ENCODE measurements at regions not wholly inside any gene's neighbourhood (a gene's known extent, or its start where the extent isn't known, plus 50 kb on each side); places are given as distances from the start of the nearest gene placed in this dataset.

- ATAC-seq (ENCODE audit: low FRiP score): no peak
- DNase-seq (ENCODE audit: low spot score): no peak
- TF ChIP-seq CTCF (IDR thresholded peaks at IDR 0.05): no peak
These were observed 680.6 kb upstream of the CPEB2 start for GRCh38 chr4:14321723-14322122.

- ATAC-seq (ENCODE audit: low FRiP score) (no peak), DNase-seq (ENCODE audit: low spot score) (no peak)
- no peak for TF ChIP-seq CTCF (IDR thresholded peaks at IDR 0.05)
These were observed 679.1 kb upstream of the CPEB2 start for GRCh38 chr4:14323191-14323590.

GRCh38 chr4:14329228-14329627, 673.1 kb upstream of the CPEB2 start:
- TF ChIP-seq CTCF (IDR thresholded peaks at IDR 0.05): no peak
- DNase-seq (ENCODE audit: low spot score) (no peak), ATAC-seq (ENCODE audit: low FRiP score) (no peak)

- ATAC-seq (ENCODE audit: low FRiP score): no peak
- no peak for TF ChIP-seq CTCF (IDR thresholded peaks at IDR 0.05)
- no peak for DNase-seq (ENCODE audit: low spot score)
These were observed 668.7 kb upstream of the CPEB2 start for GRCh38 chr4:14333616-14334015.

- ATAC-seq (ENCODE audit: low FRiP score): no peak
- no peak for DNase-seq (ENCODE audit: low spot score)
- TF ChIP-seq CTCF (IDR thresholded peaks at IDR 0.05): no peak
These were observed 668.1 kb upstream of the CPEB2 start for GRCh38 chr4:14334166-14334565.

- ATAC-seq (ENCODE audit: low FRiP score): no peak
- TF ChIP-seq CTCF (IDR thresholded peaks at IDR 0.05): no peak
These were observed 666.4 kb upstream of the CPEB2 start for GRCh38 chr4:14335872-14336271.

GRCh38 chr4:14336656-14337055, 665.6 kb upstream of the CPEB2 start:
- no peak for DNase-seq (ENCODE audit: low spot score)
- TF ChIP-seq CTCF (IDR thresholded peaks at IDR 0.05): no peak
- no peak for ATAC-seq (ENCODE audit: low FRiP score)

More at GRCh38 chr4:14335872-14336271, 666.4 kb upstream of the CPEB2 start:
- DNase-seq (ENCODE audit: low spot score): no peak
